HG02642 (cell line): ENCODE measurements at regions not wholly inside any gene's neighbourhood (a gene's known extent, or its start where the extent isn't known, plus 50 kb on each side); places are given as distances from the start of the nearest gene placed in this dataset.
"Not testable (repeated sequence)": the region's sequence is repeated elsewhere in the genome, so short reads cannot be mapped to it uniquely, and the experiment has no call there.

ENCODE experiments used
- ATAC-seq: cut with Tn5 transposase; IDR thresholded peaks from one replicate; pipeline ENCODE4 v1.9.1; 2021; ENCODE audit warnings: mild to moderate bottlenecking; ENCODE audit not compliant: unreplicated experiment, poor library complexity

GRCh38 chr10:16116404-16117304, 256.3 kb upstream of the MINDY3 start:
- peak; percentile 64 for ATAC-seq

- no peak for ATAC-seq
Measured at GRCh38 chr10:16117305-16117695, 257.0 kb upstream of the MINDY3 start.

GRCh38 chr10:16119445-16119844, 259.1 kb upstream of the MINDY3 start:
- no peak for ATAC-seq

GRCh38 chr10:16120563-16120962, 260.3 kb upstream of the MINDY3 start:
- ATAC-seq: no peak

GRCh38 chr10:16141499-16141898, 281.2 kb upstream of the MINDY3 start:
- no peak for ATAC-seq

- no peak for ATAC-seq
Measured at GRCh38 chr10:16146993-16147392, 286.7 kb upstream of the MINDY3 start.

GRCh38 chr10:16155834-16156233, 281.0 kb upstream of the PTER start:
- no peak for ATAC-seq

GRCh38 chr10:16156681-16157080, 280.1 kb upstream of the PTER start:
- no peak for ATAC-seq

GRCh38 chr10:16165067-16165466, 271.7 kb upstream of the PTER start:
- not testable (repeated sequence) for ATAC-seq

- ATAC-seq: no peak
Measured at GRCh38 chr10:16182144-16182543, 254.7 kb upstream of the PTER start.

- ATAC-seq: no peak
Measured at GRCh38 chr10:16182688-16183087, 254.1 kb upstream of the PTER start.

GRCh38 chr10:16184096-16184597, 252.7 kb upstream of the PTER start:
- no peak for ATAC-seq

- no peak for ATAC-seq
Measured at GRCh38 chr10:16184906-16185305, 251.9 kb upstream of the PTER start.

GRCh38 chr10:16186564-16186963, 250.2 kb upstream of the PTER start:
- ATAC-seq: no peak

GRCh38 chr10:16187161-16187560, 249.6 kb upstream of the PTER start:
- no peak for ATAC-seq

GRCh38 chr10:16192337-16192736, 244.5 kb upstream of the PTER start:
- ATAC-seq: no peak

- ATAC-seq: no peak
Measured at GRCh38 chr10:16193241-16193640, 243.6 kb upstream of the PTER start.

- ATAC-seq: peak; percentile 91
Measured at GRCh38 chr10:16195178-16195769, 241.5 kb upstream of the PTER start.

- no peak for ATAC-seq
Measured at GRCh38 chr10:16195894-16196293, 240.9 kb upstream of the PTER start.

GRCh38 chr10:16199216-16199615, 237.6 kb upstream of the PTER start:
- no peak for ATAC-seq

GRCh38 chr10:16223618-16224017, 213.2 kb upstream of the PTER start:
- ATAC-seq: not testable (repeated sequence)

GRCh38 chr10:16227674-16228073, 209.1 kb upstream of the PTER start:
- no peak for ATAC-seq
